ENCODE measurements at regions not wholly inside any gene's neighbourhood (a gene's known extent, or its start where the extent isn't known, plus 50 kb on each side); places are given as distances from the start of the nearest gene placed in this dataset.

DNA sequence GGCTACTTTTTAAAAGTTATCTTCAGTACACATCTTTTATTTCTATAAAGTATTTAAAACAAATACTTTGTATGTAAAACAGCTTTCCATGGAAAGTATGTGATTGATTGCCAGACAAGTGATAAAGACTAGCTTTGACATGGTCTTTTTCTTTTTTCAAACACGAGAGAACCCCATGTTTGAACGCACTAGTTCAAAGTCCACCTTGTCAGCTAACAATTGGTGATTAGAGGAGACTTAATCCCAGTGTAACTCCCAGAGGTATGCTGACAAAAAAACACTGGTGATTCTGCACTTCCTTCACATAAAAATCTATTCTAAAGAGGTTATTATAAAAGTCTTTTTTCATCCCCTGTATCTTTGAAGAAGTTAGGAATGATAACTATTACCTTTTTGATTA lies 438.1 kb downstream of the GJA1 start:
- ChIA-PET POLR2A (no interaction called here), CTCF (ENCODE audit: low intra/inter-chr PET ratio) (no interaction called here)
- Histone ChIP-seq H3K9me3 (replicated peaks; ENCODE audit: control insufficient read depth, insufficient read depth, low read depth, low read length) (no peaks in the 10 kb centered on the region; the same call in 1 of the 2 replicates), H3K4me3 (no peak overlapping the region), H3K36me3 (ENCODE audit: control insufficient read depth, insufficient read depth, low read length) (no peaks in the 10 kb centered on the region), H3K27me3 (ENCODE audit: control insufficient read depth in 2 of 2, insufficient read depth in 2 of 2, low read length in 2 of 2) (no peaks in the 10 kb centered on the region), H3K4me2 (ENCODE audit: insufficient read depth, low read length) (no peak overlapping the region), H2AFZ (ENCODE audit: low read depth, low read length) (no peak overlapping the region), H3K9ac (ENCODE audit: insufficient read depth in 1 of 2, low read depth in 2 of 2, low read length in 2 of 2) (no peak overlapping the region), H3K4me1 (replicated peaks in 1 of 2; ENCODE audit: control insufficient read depth in 2 of 2, insufficient read depth in 2 of 2, low read length in 2 of 2) (no peaks in the 10 kb centered on the region), H3K9me1 (ENCODE audit: control insufficient read depth, insufficient read depth, low read length) (no peaks in the 10 kb centered on the region), H3K79me2 (ENCODE audit: control insufficient read depth, insufficient read depth, low read length) (no peaks in the 10 kb centered on the region), H4K20me1 (replicated peaks; ENCODE audit: control insufficient read depth, insufficient read depth, low read length) (no peaks in the 10 kb centered on the region), H3K27ac (ENCODE audit: extremely low read depth, low read depth, low read length) (no peak overlapping the region)
- WGBS (ENCODE audit: insufficient coverage, low coverage, missing lambda C conversion rate) = 0% methylated on average over 2 of the region's 2 CpGs
- DNase-seq (ENCODE audit: extremely low read depth in 1 of 4, low spot score in 3 of 4) (no peak), FAIRE-seq (no peak), ATAC-seq (no peak)
- no TSS peak for BruUV-seq (replicated peaks)
- in situ Hi-C loops (cut with MboI) (no loop called here), intact Hi-C loops (cut with micrococcal nuclease) (no loop called here)
- TF ChIP-seq ZSCAN32 (CRISPR knock-in tag; IDR thresholded peaks at IDR 0.05) (no peak), POU5F1 (IDR thresholded peaks at IDR 0.05; ENCODE audit: borderline replicate concordance, low read depth, low read length, partially characterized antibody) (no peak), NFXL1 (CRISPR knock-in tag; IDR thresholded peaks at IDR 0.05) (no peak), SIN3B (IDR thresholded peaks at IDR 0.05; ENCODE audit: low read depth) (no peak)

DNA sequence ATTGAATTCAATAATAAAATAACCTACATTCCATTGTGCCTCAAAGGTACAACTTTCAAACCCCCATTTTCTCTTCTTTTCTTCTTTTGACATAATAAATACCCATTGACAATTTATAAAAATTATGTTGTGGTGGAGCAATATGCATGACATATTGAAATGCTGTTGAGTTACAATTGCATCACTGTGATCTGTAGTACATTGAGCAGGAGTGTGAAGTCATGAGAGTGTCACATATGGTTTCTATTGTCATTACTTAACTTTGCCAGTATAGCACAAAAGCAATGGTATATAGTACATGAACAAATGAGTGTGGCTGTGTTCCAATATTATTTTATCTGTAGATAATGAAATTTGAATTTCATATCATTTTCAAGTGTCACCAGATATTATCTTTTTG lies 441.3 kb downstream of the GJA1 start:
- POLR2A ChIA-PET = no interaction called here
- H3K4me1 ChIP-seq (replicated peaks in 1 of 2; ENCODE audit: control insufficient read depth in 2 of 2, insufficient read depth in 2 of 2, low read length in 2 of 2) = no peaks in the 10 kb centered on the region
- no peaks in the 10 kb centered on the region for H3K9me1 ChIP-seq (ENCODE audit: control insufficient read depth, insufficient read depth, low read length)
- H3K27ac ChIP-seq (ENCODE audit: extremely low read depth, low read depth, low read length) = no peak overlapping the region
- ATAC-seq (no peak), FAIRE-seq (no peak), DNase-seq (ENCODE audit: extremely low read depth in 1 of 4, low spot score in 3 of 4) (no peak)
- H3K9ac ChIP-seq (ENCODE audit: insufficient read depth in 1 of 2, low read depth in 2 of 2, low read length in 2 of 2) = no peak overlapping the region
- H3K4me2 ChIP-seq (ENCODE audit: insufficient read depth, low read length) = no peak overlapping the region
- no peaks in the 10 kb centered on the region; the same call in 1 of the 2 replicates for H3K9me3 ChIP-seq (replicated peaks; ENCODE audit: control insufficient read depth, insufficient read depth, low read depth, low read length)
- H3K36me3 ChIP-seq (ENCODE audit: control insufficient read depth, insufficient read depth, low read length) = no peaks in the 10 kb centered on the region
- H3K4me3 ChIP-seq = no peak overlapping the region
- TF ChIP-seq CTBP1 (IDR thresholded peaks at IDR 0.05; ENCODE audit: borderline replicate concordance) (no peak), SMARCA4 (IDR thresholded peaks at IDR 0.05) (no peak), CBX1 (IDR thresholded peaks at IDR 0.05; ENCODE audit: low read depth) (no peak), BCL6 (CRISPR knock-in tag; IDR thresholded peaks at IDR 0.05) (no peak), LEF1 (IDR thresholded peaks at IDR 0.05) (no peak), ZNF212 (CRISPR knock-in tag; IDR thresholded peaks at IDR 0.05) (no peak), TAF7 (tag; IDR thresholded peaks at IDR 0.05) (no peak), PHTF2 (CRISPR knock-in tag; IDR thresholded peaks at IDR 0.05) (no peak), FOXK1 (CRISPR knock-in tag; IDR thresholded peaks at IDR 0.05; ENCODE audit: borderline replicate concordance) (no peak)
- TF ChIP-seq, protein P1, sequence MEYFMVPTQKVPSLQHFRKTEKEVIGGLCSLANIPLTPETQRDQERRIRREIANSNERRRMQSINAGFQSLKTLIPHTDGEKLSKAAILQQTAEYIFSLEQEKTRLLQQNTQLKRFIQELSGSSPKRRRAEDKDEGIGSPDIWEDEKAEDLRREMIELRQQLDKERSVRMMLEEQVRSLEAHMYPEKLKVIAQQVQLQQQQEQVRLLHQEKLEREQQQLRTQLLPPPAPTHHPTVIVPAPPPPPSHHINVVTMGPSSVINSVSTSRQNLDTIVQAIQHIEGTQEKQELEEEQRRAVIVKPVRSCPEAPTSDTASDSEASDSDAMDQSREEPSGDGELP (CRISPR knock-in tag; IDR thresholded peaks at IDR 0.05; ENCODE audit: borderline replicate concordance) = no peak
- TF ChIP-seq, protein P2, sequence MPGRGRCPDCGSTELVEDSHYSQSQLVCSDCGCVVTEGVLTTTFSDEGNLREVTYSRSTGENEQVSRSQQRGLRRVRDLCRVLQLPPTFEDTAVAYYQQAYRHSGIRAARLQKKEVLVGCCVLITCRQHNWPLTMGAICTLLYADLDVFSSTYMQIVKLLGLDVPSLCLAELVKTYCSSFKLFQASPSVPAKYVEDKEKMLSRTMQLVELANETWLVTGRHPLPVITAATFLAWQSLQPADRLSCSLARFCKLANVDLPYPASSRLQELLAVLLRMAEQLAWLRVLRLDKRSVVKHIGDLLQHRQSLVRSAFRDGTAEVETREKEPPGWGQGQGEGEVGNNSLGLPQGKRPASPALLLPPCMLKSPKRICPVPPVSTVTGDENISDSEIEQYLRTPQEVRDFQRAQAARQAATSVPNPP (IDR thresholded peaks at IDR 0.05; ENCODE audit: borderline replicate concordance, insufficient read depth, insufficient read length) = no peak
- TF ChIP-seq, protein P3, sequence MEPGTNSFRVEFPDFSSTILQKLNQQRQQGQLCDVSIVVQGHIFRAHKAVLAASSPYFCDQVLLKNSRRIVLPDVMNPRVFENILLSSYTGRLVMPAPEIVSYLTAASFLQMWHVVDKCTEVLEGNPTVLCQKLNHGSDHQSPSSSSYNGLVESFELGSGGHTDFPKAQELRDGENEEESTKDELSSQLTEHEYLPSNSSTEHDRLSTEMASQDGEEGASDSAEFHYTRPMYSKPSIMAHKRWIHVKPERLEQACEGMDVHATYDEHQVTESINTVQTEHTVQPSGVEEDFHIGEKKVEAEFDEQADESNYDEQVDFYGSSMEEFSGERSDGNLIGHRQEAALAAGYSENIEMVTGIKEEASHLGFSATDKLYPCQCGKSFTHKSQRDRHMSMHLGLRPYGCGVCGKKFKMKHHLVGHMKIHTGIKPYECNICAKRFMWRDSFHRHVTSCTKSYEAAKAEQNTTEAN (CRISPR knock-in tag; IDR thresholded peaks at IDR 0.05) = no peak
- CTCF ChIA-PET (ENCODE audit: low intra/inter-chr PET ratio) = no interaction called here
- no peaks in the 10 kb centered on the region for H4K20me1 ChIP-seq (replicated peaks; ENCODE audit: control insufficient read depth, insufficient read depth, low read length)
- no peaks in the 10 kb centered on the region for H3K27me3 ChIP-seq (ENCODE audit: control insufficient read depth in 2 of 2, insufficient read depth in 2 of 2, low read length in 2 of 2)
- H3K79me2 ChIP-seq (ENCODE audit: control insufficient read depth, insufficient read depth, low read length) = no peaks in the 10 kb centered on the region
- intact Hi-C loops (cut with micrococcal nuclease) (no loop called here), in situ Hi-C loops (cut with MboI) (no loop called here)
- BruUV-seq (replicated peaks) = no TSS peak
- H2AFZ ChIP-seq (ENCODE audit: low read depth, low read length) = no peak overlapping the region

Measured in K562 (cell line).